ENCODE measurements at regions not wholly inside any gene's neighbourhood (a gene's known extent, or its start where the extent isn't known, plus 50 kb on each side); places are given as distances from the start of the nearest gene placed in this dataset.
"Not testable (repeated sequence)": the region's sequence is repeated elsewhere in the genome, so short reads cannot be mapped to it uniquely, and the experiment has no call there.

DNA sequence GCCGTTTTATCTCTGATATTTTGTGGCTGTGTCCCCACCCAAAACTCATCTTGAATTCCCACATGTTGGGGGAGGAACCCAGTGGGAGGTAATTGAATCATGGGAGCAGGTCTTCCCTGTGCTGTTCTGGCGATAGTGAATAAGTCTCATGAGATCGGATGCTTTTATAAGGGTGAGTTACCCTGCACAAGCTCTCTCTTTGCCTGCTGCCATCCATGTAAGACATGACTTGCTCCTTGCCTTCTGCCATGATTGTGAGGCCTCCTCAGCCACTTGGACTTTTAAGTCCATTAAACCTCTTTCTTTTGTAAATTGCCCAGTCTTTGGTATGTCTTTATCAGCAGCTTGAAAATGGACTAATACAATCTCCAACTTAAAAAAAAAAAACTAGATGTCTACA is 502.8 kb downstream of the TFAP2B start:
- TF ChIP-seq POLR2A (IDR thresholded peaks at IDR 0.05; ENCODE audit: extremely low read depth, insufficient read length) = not testable (repeated sequence)
- TF ChIP-seq, protein P1, sequence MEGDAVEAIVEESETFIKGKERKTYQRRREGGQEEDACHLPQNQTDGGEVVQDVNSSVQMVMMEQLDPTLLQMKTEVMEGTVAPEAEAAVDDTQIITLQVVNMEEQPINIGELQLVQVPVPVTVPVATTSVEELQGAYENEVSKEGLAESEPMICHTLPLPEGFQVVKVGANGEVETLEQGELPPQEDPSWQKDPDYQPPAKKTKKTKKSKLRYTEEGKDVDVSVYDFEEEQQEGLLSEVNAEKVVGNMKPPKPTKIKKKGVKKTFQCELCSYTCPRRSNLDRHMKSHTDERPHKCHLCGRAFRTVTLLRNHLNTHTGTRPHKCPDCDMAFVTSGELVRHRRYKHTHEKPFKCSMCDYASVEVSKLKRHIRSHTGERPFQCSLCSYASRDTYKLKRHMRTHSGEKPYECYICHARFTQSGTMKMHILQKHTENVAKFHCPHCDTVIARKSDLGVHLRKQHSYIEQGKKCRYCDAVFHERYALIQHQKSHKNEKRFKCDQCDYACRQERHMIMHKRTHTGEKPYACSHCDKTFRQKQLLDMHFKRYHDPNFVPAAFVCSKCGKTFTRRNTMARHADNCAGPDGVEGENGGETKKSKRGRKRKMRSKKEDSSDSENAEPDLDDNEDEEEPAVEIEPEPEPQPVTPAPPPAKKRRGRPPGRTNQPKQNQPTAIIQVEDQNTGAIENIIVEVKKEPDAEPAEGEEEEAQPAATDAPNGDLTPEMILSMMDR (IDR thresholded peaks at IDR 0.05; ENCODE audit: low read depth, low read length) = not testable (repeated sequence)
